Muscle of leg (tissue), 3 donors: ENCODE measurements at regions not wholly inside any gene's neighbourhood (a gene's known extent, or its start where the extent isn't known, plus 50 kb on each side); places are given as distances from the start of the nearest gene placed in this dataset.

Experiments
- DNase-seq: peaks from one replicate; pipeline ENCODE4 v3.0.0; 2013
- H3K27ac ChIP-seq: one replicate; pipeline ENCODE4 v1.5.1; 2013; ENCODE audit warnings: mild to moderate bottlenecking, low read length, control low read depth
- H3K27me3 ChIP-seq: one replicate; pipeline ENCODE4 v1.6.1; 2013; ENCODE audit warnings: low read length; ENCODE audit not compliant: control insufficient read depth, insufficient read depth
- H3K36me3 ChIP-seq: one replicate; pipeline ENCODE4 v1.6.1; 2013; ENCODE audit warnings: low read length; ENCODE audit not compliant: control insufficient read depth, insufficient read depth
- H3K4me1 ChIP-seq: one replicate; pipeline ENCODE4 v1.6.1; 2013; ENCODE audit warnings: low read length; ENCODE audit not compliant: control insufficient read depth, insufficient read depth
- H3K4me3 ChIP-seq: one replicate; pipeline ENCODE4 v1.5.1; 2013; ENCODE audit warnings: low read length, control low read depth
- H3K9me3 ChIP-seq: replicated peaks from 2 replicates; pipeline ENCODE4 v1.6.1; 2013; ENCODE audit warnings: low read depth, low read length; ENCODE audit not compliant: control insufficient read depth
- WGBS: methylation state at CpG from one replicate; pipeline ENCODE4 v1.1.5; 2013; ENCODE audit warnings: missing lambda C conversion rate; ENCODE audit not compliant: insufficient coverage; 5-methylcytosine and 5-hydroxymethylcytosine counted together

DNA sequence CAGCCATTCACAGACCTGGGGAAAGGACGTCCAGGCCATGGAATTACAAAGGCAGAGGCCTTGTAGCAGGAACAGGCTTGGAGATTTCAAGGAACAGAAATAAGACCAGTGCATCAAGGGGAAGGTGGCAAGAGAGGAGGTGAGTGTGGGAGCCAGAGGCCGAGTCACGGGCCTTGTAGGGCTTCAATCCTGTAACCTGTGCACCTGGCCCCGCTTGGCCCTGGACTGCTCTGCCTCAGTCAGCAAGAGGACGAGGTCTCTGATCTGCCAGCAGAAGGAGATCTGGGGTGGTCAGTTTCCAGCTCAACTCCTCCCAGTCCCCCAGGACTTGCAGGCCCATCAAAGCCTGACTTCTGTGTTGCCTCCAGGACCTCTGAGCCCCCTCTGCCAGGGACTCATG lies 200.8 kb downstream of the VRK1 start:
- Histone ChIP-seq H3K27ac (no peak overlapping the region), H3K36me3 (no peaks in the 10 kb centered on the region), H3K4me1 (no peaks in the 10 kb centered on the region), H3K9me3 (no peaks in the 10 kb centered on the region), H3K4me3 (no peak overlapping the region), H3K27me3 (no peaks in the 10 kb centered on the region)
- no peak for DNase-seq
- 79% methylated on average over 5 of the region's 5 CpGs for WGBS

DNA sequence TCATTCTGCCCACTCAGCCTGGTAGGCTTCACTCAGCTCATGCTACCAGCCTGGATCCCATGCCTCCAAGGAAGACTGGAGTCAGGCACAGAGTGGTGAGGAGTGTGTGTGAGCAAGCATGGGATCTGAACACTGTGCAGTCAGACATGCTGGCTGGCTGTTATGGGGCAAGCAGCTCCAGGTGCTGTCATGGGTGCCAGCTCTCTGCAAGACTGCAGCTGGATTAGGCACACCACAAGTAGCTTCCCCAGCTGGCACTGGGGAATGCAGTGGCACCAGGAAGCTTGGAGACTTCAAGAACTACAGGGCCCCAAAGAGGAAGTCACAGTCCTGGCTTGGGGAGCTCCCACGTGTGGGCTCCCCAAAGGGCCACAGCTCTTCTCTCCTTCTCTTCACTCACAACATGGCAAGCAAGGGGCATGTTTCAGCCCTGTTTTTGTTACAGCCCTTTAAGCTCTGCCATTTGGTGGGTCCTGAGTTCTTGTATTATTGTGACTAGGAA lies 202.5 kb downstream of the VRK1 start:
- DNase-seq = no peak
- WGBS = 71% methylated on average over 1 of the region's 1 CpG
- no peaks in the 10 kb centered on the region for H3K4me1 ChIP-seq
- H3K27me3 ChIP-seq = no peaks in the 10 kb centered on the region
- no peaks in the 10 kb centered on the region for H3K36me3 ChIP-seq
- H3K9me3 ChIP-seq = no peaks in the 10 kb centered on the region
- H3K27ac ChIP-seq = no peak overlapping the region
- no peak overlapping the region for H3K4me3 ChIP-seq

DNA sequence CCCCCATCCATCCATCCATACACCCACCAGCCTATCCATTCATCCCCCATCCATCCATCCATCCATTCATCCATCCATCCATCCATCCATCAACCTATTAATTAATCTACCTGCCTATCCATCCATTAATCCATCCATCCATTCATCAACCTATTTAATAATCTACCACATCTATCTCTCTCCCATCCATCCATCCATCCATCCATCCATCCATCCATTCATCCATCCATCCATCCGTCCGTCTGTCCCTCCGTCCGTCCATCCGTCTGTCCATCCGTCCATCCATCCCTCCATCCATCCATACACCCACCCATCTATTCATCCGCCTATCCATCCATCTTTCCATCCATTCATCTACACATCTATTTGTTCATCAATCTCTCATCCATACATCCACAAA lies 205.3 kb downstream of the VRK1 start:
- 87% methylated on average over 7 of the region's 7 CpGs for WGBS
- H3K27me3 ChIP-seq = no peaks in the 10 kb centered on the region
- peaks cover 3% of the 10 kb centered on the region for H3K4me1 ChIP-seq
- H3K9me3 ChIP-seq = no peaks in the 10 kb centered on the region
- H3K36me3 ChIP-seq = no peaks in the 10 kb centered on the region
- no peak overlapping the region for H3K4me3 ChIP-seq
- no peak for DNase-seq
- H3K27ac ChIP-seq = no peak overlapping the region

DNA sequence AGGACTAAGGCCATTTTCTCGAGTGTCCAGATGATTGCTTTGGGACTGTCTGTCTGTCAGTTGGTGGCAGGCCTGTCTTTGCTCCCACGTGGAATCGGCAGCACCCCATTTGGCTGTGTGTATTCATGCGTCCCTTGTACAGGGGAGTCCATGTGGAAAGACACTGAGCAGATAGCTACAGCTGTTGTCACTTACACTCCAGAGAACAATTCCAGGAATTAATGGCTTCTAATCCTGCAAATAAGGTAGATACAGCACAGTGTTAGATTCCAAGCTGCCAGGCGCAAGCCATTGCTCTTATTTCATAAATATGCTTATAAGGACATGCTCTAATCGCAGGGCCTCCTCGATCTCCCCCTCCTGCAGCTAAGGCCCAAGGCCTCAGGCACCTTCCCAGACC lies 208.8 kb downstream of the VRK1 start:
- no peak for DNase-seq
- peaks cover 3% of the 10 kb centered on the region for H3K4me1 ChIP-seq
- H3K27me3 ChIP-seq = peaks cover 2% of the 10 kb centered on the region
- 48% methylated on average over 3 of the region's 7 CpGs for WGBS
- H3K27ac ChIP-seq = no peak overlapping the region
- no peaks in the 10 kb centered on the region for H3K36me3 ChIP-seq
- H3K9me3 ChIP-seq = no peaks in the 10 kb centered on the region
- no peak overlapping the region for H3K4me3 ChIP-seq

DNA sequence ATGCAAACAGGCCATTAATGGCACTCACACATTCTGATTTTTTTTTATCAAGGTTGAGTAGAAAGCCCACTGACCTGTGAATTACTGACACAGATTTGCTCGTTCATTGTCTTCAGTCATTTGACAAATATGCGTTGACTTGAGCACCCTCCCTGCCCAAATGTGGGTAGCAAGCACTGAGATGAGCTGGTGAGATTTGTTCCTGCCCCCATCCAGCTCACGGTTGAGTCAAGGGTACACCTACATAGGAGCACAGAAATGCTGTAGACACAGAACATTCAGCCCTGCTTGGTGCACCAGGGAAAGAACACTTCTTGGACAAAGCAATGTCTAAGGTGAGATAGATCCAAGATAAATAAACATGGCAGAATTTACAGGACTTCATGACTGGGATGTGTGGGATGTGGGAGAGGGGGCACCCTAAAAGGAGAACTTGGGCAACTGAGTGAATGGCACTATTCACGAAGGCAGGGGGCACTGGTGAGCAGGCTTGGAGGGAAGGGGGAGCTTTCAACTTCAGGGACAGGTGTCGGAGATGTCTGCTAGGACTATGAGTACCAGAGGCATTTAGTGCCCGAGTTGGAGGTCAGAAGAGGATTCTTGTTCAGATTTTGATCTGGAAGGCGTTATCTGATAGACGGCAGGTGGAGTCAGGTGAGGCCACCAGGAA lies 213.4 kb downstream of the VRK1 start:
- Histone ChIP-seq H3K27ac (no peak overlapping the region), H3K36me3 (no peaks in the 10 kb centered on the region), H3K27me3 (peaks cover 2% of the 10 kb centered on the region), H3K4me1 (peaks cover 3% of the 10 kb centered on the region), H3K9me3 (no peaks in the 10 kb centered on the region), H3K4me3 (no peak overlapping the region)
- DNase-seq = no peak
- WGBS = 56% methylated on average over 7 of the region's 8 CpGs

DNA sequence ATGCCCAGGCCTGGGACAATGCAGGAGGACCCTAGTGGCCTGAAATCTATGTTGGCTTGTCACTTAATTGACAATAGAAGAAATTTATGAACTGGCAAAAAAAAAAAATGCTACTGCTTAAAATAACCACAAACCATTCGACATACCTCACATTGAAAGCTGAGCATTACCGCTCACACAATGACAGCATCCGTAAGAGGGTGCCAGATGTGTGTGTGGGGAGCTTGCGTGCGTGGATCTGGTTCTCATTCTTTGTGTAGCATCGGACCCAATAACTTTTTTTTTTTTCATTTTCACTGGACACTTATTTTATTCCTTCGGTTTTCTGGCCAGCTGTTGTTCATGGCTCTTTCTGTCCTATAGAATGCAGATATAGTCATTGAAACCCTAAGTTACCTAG lies 216.7 kb downstream of the VRK1 start:
- DNase-seq = no peak
- H3K27me3 ChIP-seq = peaks cover 2% of the 10 kb centered on the region
- H3K36me3 ChIP-seq = no peaks in the 10 kb centered on the region
- no peak overlapping the region for H3K27ac ChIP-seq
- no peak overlapping the region for H3K4me3 ChIP-seq
- no CpG with 5 or more reads among the region's 7 CpGs for WGBS
- no peaks in the 10 kb centered on the region for H3K9me3 ChIP-seq
- H3K4me1 ChIP-seq = no peaks in the 10 kb centered on the region

DNA sequence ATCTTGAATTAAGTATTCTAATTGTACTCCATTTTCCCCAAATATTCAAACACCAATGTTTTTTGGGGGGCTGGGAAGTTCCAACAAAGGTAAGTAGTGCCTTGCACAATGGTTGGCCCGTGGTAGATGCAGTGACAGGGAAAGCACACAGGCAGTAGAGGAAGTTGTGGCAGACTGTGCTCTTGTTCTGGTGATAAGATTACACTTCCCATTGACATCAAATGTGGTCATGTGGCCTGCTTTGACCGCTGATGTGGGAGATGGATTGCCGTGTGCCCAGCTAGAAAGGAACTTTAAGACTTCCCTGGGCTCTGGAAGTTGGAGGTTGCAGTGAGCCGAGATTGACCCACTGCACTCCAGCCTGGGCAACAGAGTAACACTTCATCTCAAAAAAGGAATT lies 223.8 kb downstream of the VRK1 start:
- DNase-seq = peak; percentile 7
- Histone ChIP-seq H3K4me3 (no peak overlapping the region), H3K36me3 (no peaks in the 10 kb centered on the region), H3K4me1 (no peaks in the 10 kb centered on the region), H3K27ac (no peak overlapping the region), H3K9me3 (no peaks in the 10 kb centered on the region), H3K27me3 (no peaks in the 10 kb centered on the region)
- no CpG with 5 or more reads among the region's 4 CpGs for WGBS

DNA sequence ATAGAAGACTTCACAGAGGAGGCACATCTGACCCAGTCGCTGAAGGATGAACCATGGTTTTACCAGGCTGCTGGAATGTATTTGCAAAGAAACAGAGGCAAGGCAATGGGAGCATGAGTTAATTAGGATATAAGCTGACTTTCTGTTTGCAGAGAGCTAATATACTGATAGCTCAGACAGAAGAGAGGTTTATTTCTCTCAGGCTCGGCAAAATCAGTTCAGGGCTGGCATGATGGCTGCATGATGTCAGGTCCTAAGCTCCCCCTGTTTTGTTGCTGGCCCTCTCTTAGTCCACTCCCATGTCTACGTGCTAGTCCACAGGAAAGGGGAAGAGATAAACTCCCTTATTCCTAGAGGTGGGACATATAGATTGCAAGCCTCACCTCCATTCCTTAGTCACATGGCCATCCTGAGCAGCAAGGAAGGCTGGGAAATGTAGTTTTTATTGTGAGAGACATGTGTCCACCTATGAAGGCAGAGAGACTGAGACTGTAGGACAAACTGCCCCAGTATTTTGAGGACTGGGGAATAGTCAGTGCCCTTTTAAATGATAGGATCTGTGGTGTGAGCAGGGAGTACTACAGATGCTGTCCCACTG lies 224.5 kb downstream of the VRK1 start:
- WGBS = 89% methylated on average over 1 of the region's 3 CpGs
- Histone ChIP-seq H3K27ac (no peak overlapping the region), H3K4me1 (no peaks in the 10 kb centered on the region), H3K9me3 (no peaks in the 10 kb centered on the region), H3K4me3 (no peak overlapping the region), H3K27me3 (no peaks in the 10 kb centered on the region), H3K36me3 (no peaks in the 10 kb centered on the region)
- no peak for DNase-seq

DNA sequence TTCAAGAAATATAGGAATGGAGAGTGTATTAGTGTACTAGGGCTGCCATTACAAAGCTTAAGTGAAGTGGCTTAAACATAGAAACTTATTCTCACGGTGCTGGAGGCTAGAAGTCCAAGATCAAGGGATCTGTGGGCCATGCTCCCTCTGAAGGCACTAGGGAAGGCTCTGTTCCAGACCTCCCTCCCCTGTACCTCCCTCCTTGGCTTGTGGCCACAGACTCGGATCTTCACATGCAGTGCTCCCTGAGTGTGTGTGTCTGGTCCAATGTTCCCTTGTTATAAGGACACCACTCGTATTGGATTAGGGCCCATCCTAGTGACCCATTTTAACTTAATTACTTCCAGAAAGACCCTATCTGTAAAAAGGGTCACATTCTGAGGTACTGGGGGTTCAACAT lies 225.6 kb downstream of the VRK1 start:
- DNase-seq = no peak
- Histone ChIP-seq H3K4me3 (no peak overlapping the region), H3K4me1 (no peaks in the 10 kb centered on the region), H3K36me3 (no peaks in the 10 kb centered on the region), H3K27me3 (no peaks in the 10 kb centered on the region), H3K27ac (no peak overlapping the region), H3K9me3 (no peaks in the 10 kb centered on the region)
- no CpG with 5 or more reads among the region's 3 CpGs for WGBS

DNA sequence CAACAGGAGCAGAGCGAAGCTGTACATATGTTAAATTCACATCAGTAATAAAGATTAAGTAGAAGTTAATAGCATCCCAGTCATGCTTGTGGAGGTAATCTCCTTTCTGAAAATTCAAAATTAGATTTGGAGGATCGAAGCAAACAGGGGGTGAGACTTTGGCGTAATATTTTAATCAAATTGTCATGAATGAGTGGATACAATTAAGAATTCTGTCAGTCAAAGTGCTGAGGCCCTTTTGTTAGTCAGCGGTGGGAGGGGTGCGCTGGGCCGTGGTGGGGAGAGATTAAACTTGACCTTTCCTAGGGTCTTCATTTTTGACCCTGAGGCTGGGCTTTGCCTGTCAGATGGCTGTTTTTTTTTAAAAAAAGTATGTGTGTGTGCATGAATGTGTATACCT lies 226.7 kb downstream of the VRK1 start:
- Histone ChIP-seq H3K9me3 (no peaks in the 10 kb centered on the region), H3K4me1 (no peaks in the 10 kb centered on the region), H3K27ac (no peak overlapping the region), H3K27me3 (no peaks in the 10 kb centered on the region), H3K4me3 (no peak overlapping the region), H3K36me3 (no peaks in the 10 kb centered on the region)
- 64% methylated on average over 5 of the region's 6 CpGs for WGBS
- DNase-seq = no peak
